Heart right ventricle (tissue), 16 donors: ENCODE measurements at regions not wholly inside any gene's neighbourhood (a gene's known extent, or its start where the extent isn't known, plus 50 kb on each side); places are given as distances from the start of the nearest gene placed in this dataset.
"Not testable (repeated sequence)": the region's sequence is repeated elsewhere in the genome, so short reads cannot be mapped to it uniquely, and the experiment has no call there.

Experiments used
- ATAC-seq, 8 donors: fragments of 200-7000 bp; cut with Tn5 transposase; one replicate each; pipeline ENCODE4 v1.9.1; 2020; ENCODE audit warnings: mild to moderate bottlenecking in 8 of 8, moderate library complexity in 8 of 8, moderate number of reproducible peaks in 1 of 8
- DNase-seq, 2 donors: peaks; one replicate each; pipeline ENCODE4 v3.0.0-alpha.2; 2020
- H3K27ac ChIP-seq, 10 donors: fragments of 200-600 bp; sonication (generic) in 2 of 10; one replicate each; pipeline versions ENCODE4 v1.5.0 to v1.8.0; 2020 to 2022; ENCODE audit warnings: mild to moderate bottlenecking in 3 of 10
- H3K27me3 ChIP-seq, 7 donors: fragments of 200-600 bp; one replicate each; pipeline ENCODE4 v1.8.0; 2021 to 2022; ENCODE audit warnings: mild to moderate bottlenecking in 2 of 7
- H3K36me3 ChIP-seq, 9 donors: fragments of 200-600 bp; sonication (generic) in 1 of 9; one replicate each; pipeline versions ENCODE4 v1.5.0 to v1.8.0; 2020 to 2022; ENCODE audit warnings: mild to moderate bottlenecking in 2 of 9
- H3K4me1 ChIP-seq, 9 donors: fragments of 200-600 bp; sonication (generic) in 1 of 9; one replicate each; pipeline versions ENCODE4 v1.5.0 to v1.8.0; 2020 to 2022; ENCODE audit warnings: mild to moderate bottlenecking in 4 of 9
- H3K4me3 ChIP-seq, 10 donors: fragments of 200-600 bp; sonication (generic) in 2 of 10; one replicate each; pipeline versions ENCODE4 v1.5.0 to v1.8.0; 2020 to 2022; ENCODE audit warnings: mild to moderate bottlenecking in 7 of 10, moderate library complexity in 2 of 10
- H3K9me3 ChIP-seq, 11 donors: fragments of 200-600 bp in 10 of 11; sonication (generic) in 2 of 11; one replicate each; pipeline versions ENCODE4 v1.5.0 to v1.8.0; 2013 to 2022; ENCODE audit warnings: mild to moderate bottlenecking in 2 of 11, control low read depth in 1 of 11, moderate library complexity in 1 of 11
- WGBS, 2 donors: extraction: QIAGEN DNeasy Blood & Tissue Kit; methylation state at CpG; one replicate each; pipeline ENCODE4 v1.1.7; 2013; ENCODE audit warnings: inconsistent platforms in 1 of 2; 5-methylcytosine and 5-hydroxymethylcytosine counted together
- intact Hi-C, 10 donors: fragments of 100-400 bp; cut with DNase I; formaldehyde crosslinking; loops; one replicate each; pipeline versions ENCODE4 v1.11.1 to v1.14.2; 2022
- TF ChIP-seq, protein P1 (sequence below), 9 donors: fragments of 200-600 bp; sonication (generic) in 2 of 9; IDR thresholded peaks; one replicate each; pipeline versions ENCODE4 v1.5.0 to v1.8.0; 2021 to 2022; ENCODE audit warnings: antibody characterized with exemption in 9 of 9, mild to moderate bottlenecking in 5 of 9, moderate library complexity in 1 of 9
- donor health status: Arrhythmogenic right ventricular cardiomyopathy.
- donor health status: ischemic (EF 13 %, LVEDD 7.1; RV severe dilation, severe dysfunction).
- donor health status: healthy with polysubstance abuse.
- donor health status: DM: no; HTN: yes; CAD: no.
- donor health status: DM: no; HTN: no; CAD: no.
- donor health status: ischemic (EF 25% LVEDD 6.9; RV normal size, moderate dysfunction).
- donor health status: ischemic (EF 25% LVEDD 5.7; RV mildly dilated, moderate dysfunction).
- donor health status: healthy.
- donor health status: DM: yes; HTN: yes; CAD: no.
- donor health status: Ischemic cardiomyopathy.
- donor health status: ischemic (EF 35%, LVEDD 5.7; RV mildly dilated, moderate dysfunction).
- donor health status: nonischemic (EF 11% LVEDD 7.7; RV severe dilation, severe dysfunction).
- donor health status: DM: yes; HTN: yes; CAD: no.
- donor health status: PGD.
- donor health status: ischemic (EF 29% LVEDD 5.4; RV normal size, mild dysfunction).
- donor health status: nonischemic (EF 23%, LVEDD 6.1; RV moderate dilation, normal function).

DNA sequence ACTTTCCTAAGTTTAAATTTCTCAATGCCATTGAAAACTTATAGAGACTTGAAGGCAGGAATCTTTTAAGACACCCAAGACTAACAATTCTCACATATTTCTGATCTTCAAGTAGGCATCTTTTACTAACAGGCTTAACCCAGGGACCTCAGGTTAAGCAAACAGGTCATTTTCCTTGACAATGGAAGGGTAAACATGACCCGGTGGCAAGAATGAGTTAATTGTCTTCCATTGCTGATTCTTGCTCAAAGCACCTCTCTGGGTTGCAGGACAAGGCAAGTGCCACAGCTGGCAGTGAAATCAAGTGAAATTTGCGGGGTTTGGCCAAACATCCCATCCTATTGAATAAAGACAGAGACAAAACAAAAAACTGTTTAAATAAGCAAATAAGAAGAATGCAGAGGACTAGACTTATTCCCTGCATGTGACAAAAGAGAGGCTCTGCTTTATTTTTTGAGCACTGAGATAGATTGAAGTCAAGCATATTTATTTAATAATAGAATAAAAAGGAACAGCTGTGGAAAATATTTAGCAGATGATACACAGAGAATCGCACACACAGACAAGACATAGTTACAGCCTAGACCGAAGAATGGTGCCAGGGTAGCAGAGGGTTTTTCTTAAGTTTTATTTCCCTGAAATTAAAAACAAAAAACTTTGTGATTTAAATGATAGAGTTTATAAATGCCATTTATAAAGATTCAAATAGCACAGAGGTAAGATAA, 56.0 kb upstream of the MITF start:
- Histone ChIP-seq H3K9me3 (no peaks in the 10 kb centered on the region), H3K36me3 (no peaks in the 10 kb centered on the region), H3K27me3 (no peaks in the 10 kb centered on the region), H3K4me1 (peaks cover 0 to 6% (median 0%) of the 10 kb centered on the region in 9 donors), H3K4me3 (no peak overlapping the region), H3K27ac (no peak overlapping the region)
- DNase-seq, result no peak
- intact Hi-C loops, result loop anchor here in 1 of 10 donors (10.0 kb wide), 1 partner anchor 172 kb away; no protein-coding TSS in a partner anchor
- ATAC-seq, result no peak
- TF ChIP-seq, protein P1, sequence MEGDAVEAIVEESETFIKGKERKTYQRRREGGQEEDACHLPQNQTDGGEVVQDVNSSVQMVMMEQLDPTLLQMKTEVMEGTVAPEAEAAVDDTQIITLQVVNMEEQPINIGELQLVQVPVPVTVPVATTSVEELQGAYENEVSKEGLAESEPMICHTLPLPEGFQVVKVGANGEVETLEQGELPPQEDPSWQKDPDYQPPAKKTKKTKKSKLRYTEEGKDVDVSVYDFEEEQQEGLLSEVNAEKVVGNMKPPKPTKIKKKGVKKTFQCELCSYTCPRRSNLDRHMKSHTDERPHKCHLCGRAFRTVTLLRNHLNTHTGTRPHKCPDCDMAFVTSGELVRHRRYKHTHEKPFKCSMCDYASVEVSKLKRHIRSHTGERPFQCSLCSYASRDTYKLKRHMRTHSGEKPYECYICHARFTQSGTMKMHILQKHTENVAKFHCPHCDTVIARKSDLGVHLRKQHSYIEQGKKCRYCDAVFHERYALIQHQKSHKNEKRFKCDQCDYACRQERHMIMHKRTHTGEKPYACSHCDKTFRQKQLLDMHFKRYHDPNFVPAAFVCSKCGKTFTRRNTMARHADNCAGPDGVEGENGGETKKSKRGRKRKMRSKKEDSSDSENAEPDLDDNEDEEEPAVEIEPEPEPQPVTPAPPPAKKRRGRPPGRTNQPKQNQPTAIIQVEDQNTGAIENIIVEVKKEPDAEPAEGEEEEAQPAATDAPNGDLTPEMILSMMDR (IDR thresholded peaks at IDR 0.05), result no peak
- WGBS, 2 donors, result 61 to 62% methylated on average over 4 of the region's 4 CpGs

GRCh38 chr3:69677456-69677855, 61.8 kb upstream of the MITF start:
- not testable (repeated sequence) for H3K36me3 ChIP-seq, H3K27ac ChIP-seq, DNase-seq, ATAC-seq, H3K27me3 ChIP-seq, H3K4me3 ChIP-seq, H3K9me3 ChIP-seq
- 93 to 97% methylated on average over 19 to 26 of the region's 30 CpGs for WGBS, 2 donors
- peaks cover 0 to 11% (median 6%) of the 10 kb centered on the region in 9 donors for H3K4me1 ChIP-seq
- intact Hi-C loops, result loop anchor here in 4 of 10 donors (10.0 kb wide), 3 partner anchors 233 to 523 kb away; no protein-coding TSS in a partner anchor

- H3K36me3 ChIP-seq, result no peaks in the 10 kb centered on the region
- DNase-seq (no peak), ATAC-seq (peak in 1 of 8 donors; percentile 31)
- no peaks in the 10 kb centered on the region for H3K9me3 ChIP-seq
- no peaks in the 10 kb centered on the region for H3K27me3 ChIP-seq
- intact Hi-C loops, result loop anchor here in 4 of 10 donors (10.0 kb wide), 3 partner anchors 231 to 521 kb away; no protein-coding TSS in a partner anchor
- H3K27ac ChIP-seq, result no peak overlapping the region
- H3K4me3 ChIP-seq, result no peak overlapping the region
- peaks cover 0 to 20% (median 11%) of the 10 kb centered on the region in 9 donors for H3K4me1 ChIP-seq
- TF ChIP-seq, protein P1 (IDR thresholded peaks at IDR 0.05), result no peak
- 39 to 45% methylated on average over 6 of the region's 6 CpGs for WGBS, 2 donors
These were observed 63.3 kb upstream of the MITF start for GRCh38 chr3:69675786-69676530.

DNA sequence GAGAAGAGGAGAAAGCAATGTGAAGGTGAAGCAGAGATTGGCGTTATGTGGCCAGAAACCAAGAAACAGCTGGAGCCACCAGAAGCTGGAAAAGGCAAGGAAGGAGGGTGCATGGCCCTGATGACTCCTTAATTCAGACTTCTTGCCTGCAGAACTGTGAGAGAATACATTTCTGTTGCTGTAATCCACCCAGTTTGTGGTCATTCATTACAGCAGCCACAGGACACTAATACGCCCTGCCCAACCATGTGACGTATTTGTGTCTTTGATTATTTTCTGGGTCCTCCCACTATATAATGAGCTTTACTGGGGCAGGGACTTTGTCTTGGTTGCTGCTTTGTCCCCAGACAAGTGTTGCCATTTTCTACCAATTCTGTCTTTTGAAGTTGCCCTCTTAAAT, 64.5 kb upstream of the MITF start:
- DNase-seq (no peak), ATAC-seq (no peak)
- Histone ChIP-seq H3K36me3 (no peaks in the 10 kb centered on the region), H3K4me1 (peaks cover 0 to 20% (median 11%) of the 10 kb centered on the region in 9 donors), H3K27ac (no peak overlapping the region), H3K27me3 (no peaks in the 10 kb centered on the region), H3K9me3 (no peaks in the 10 kb centered on the region), H3K4me3 (no peak overlapping the region)
- 97 to 98% methylated on average over 3 of the region's 3 CpGs for WGBS, 2 donors
- TF ChIP-seq, protein P1 (IDR thresholded peaks at IDR 0.05), result no peak
- intact Hi-C loops, result loop anchor here (5.0 to 10.0 kb wide), 13 partner anchors 227 to 520 kb away; no protein-coding TSS in a partner anchor
